ENCODE measurements at regions not wholly inside any gene's neighbourhood (a gene's known extent, or its start where the extent isn't known, plus 50 kb on each side); places are given as distances from the start of the nearest gene placed in this dataset.

GRCh38 chr14:26209699-26210098 lies 388.1 kb downstream of the NOVA1 start:
- no peak overlapping the region for H3K9ac ChIP-seq (ENCODE audit: insufficient read depth in 1 of 2, low read depth in 2 of 2, low read length in 2 of 2)
- BruUV-seq (replicated peaks): no TSS peak
- no peaks in the 10 kb centered on the region for H3K9me1 ChIP-seq (ENCODE audit: control insufficient read depth, insufficient read depth, low read length)
- ATAC-seq (no peak), DNase-seq (ENCODE audit: extremely low read depth in 1 of 4, low spot score in 3 of 4) (no peak), FAIRE-seq (no peak)
- H3K36me3 ChIP-seq (ENCODE audit: control insufficient read depth, insufficient read depth, low read length): no peaks in the 10 kb centered on the region
- no peak overlapping the region for H3K27ac ChIP-seq (ENCODE audit: extremely low read depth, low read depth, low read length)
- ChIA-PET CTCF (ENCODE audit: low intra/inter-chr PET ratio) (no interaction called here), POLR2A (no interaction called here)
- no peaks in the 10 kb centered on the region for H3K27me3 ChIP-seq (ENCODE audit: control insufficient read depth in 2 of 2, insufficient read depth in 2 of 2, low read length in 2 of 2)
- TF ChIP-seq SMAD4 (CRISPR knock-in tag; conservative IDR thresholded peaks at IDR 0.05) (no peak), ZNF639 (CRISPR knock-in tag; conservative IDR thresholded peaks at IDR 0.05 in 1 of 2, IDR thresholded peaks at IDR 0.05 in 1 of 2) (no peak), FOXP1 (CRISPR knock-in tag; IDR thresholded peaks at IDR 0.05) (no peak), POLR2A (conservative IDR thresholded peaks at IDR 0.05) (no peak), EZH2 (IDR thresholded peaks at IDR 0.05; ENCODE audit: borderline replicate concordance, low read depth, low read length) (no peak), HBP1 (CRISPR knock-in tag; IDR thresholded peaks at IDR 0.05) (no peak), ZNF77 (CRISPR knock-in tag; IDR thresholded peaks at IDR 0.05) (no peak), MLX (CRISPR knock-in tag; conservative IDR thresholded peaks at IDR 0.05) (no peak)
- in situ Hi-C loops (cut with MboI) (no loop called here), intact Hi-C loops (cut with micrococcal nuclease) (no loop called here)
- H2AFZ ChIP-seq (ENCODE audit: low read depth, low read length): no peak overlapping the region
- H3K4me3 ChIP-seq: no peak overlapping the region
- no peaks in the 10 kb centered on the region for H3K79me2 ChIP-seq (ENCODE audit: control insufficient read depth, insufficient read depth, low read length)
- H3K4me2 ChIP-seq (ENCODE audit: insufficient read depth, low read length): no peak overlapping the region
- H3K9me3 ChIP-seq (replicated peaks; ENCODE audit: control insufficient read depth, insufficient read depth, low read depth, low read length): no peaks in the 10 kb centered on the region
- H3K4me1 ChIP-seq (replicated peaks in 1 of 2; ENCODE audit: control insufficient read depth in 2 of 2, insufficient read depth in 2 of 2, low read length in 2 of 2): no peaks in the 10 kb centered on the region
- 10% methylated on average over 2 of the region's 2 CpGs for WGBS (ENCODE audit: insufficient coverage, low coverage, missing lambda C conversion rate)
- no peaks in the 10 kb centered on the region for H4K20me1 ChIP-seq (replicated peaks; ENCODE audit: control insufficient read depth, insufficient read depth, low read length)

Data from K562 (cell line).